ENCODE measurements at regions not wholly inside any gene's neighbourhood (a gene's known extent, or its start where the extent isn't known, plus 50 kb on each side); places are given as distances from the start of the nearest gene placed in this dataset.
"Not testable (repeated sequence)": the region's sequence is repeated elsewhere in the genome, so short reads cannot be mapped to it uniquely, and the experiment has no call there.

GRCh38 chr3:95311272-95311671 is 1248.4 kb downstream of the NSUN3 start:
- no peak for DNase-seq

GRCh38 chr3:95312650-95313049 is 1249.8 kb downstream of the NSUN3 start:
- no peak for DNase-seq

- no peak for DNase-seq
These were observed 1257.1 kb downstream of the NSUN3 start for GRCh38 chr3:95319921-95320494.

GRCh38 chr3:95327478-95327877 is 1264.6 kb downstream of the NSUN3 start:
- DNase-seq = no peak

- no peak for DNase-seq
These were observed 1271.0 kb downstream of the NSUN3 start for GRCh38 chr3:95333826-95334225.

- no peak for DNase-seq
These were observed 1271.6 kb downstream of the NSUN3 start for GRCh38 chr3:95334461-95334860.

GRCh38 chr3:95335517-95335916 is 1272.7 kb downstream of the NSUN3 start:
- DNase-seq = no peak

GRCh38 chr3:95338446-95338845 is 1275.6 kb downstream of the NSUN3 start:
- DNase-seq = no peak

GRCh38 chr3:95341314-95341713 is 1278.5 kb downstream of the NSUN3 start:
- DNase-seq = no peak

GRCh38 chr3:95343228-95343627 is 1280.4 kb downstream of the NSUN3 start:
- DNase-seq = no peak

GRCh38 chr3:95343767-95344166 is 1280.9 kb downstream of the NSUN3 start:
- DNase-seq = no peak

- DNase-seq = not testable (repeated sequence)
These were observed 1285.1 kb downstream of the NSUN3 start for GRCh38 chr3:95347936-95348335.

GRCh38 chr3:95348879-95349278 is 1286.0 kb downstream of the NSUN3 start:
- no peak for DNase-seq

- DNase-seq = no peak
These were observed 1287.2 kb downstream of the NSUN3 start for GRCh38 chr3:95350049-95350448.

GRCh38 chr3:95351158-95351557 is 1288.3 kb downstream of the NSUN3 start:
- DNase-seq = no peak

GRCh38 chr3:95352471-95352870 is 1289.6 kb downstream of the NSUN3 start:
- no peak for DNase-seq

- DNase-seq = no peak
These were observed 1291.6 kb downstream of the NSUN3 start for GRCh38 chr3:95354489-95354888.

GRCh38 chr3:95356764-95357501 is 1294.1 kb downstream of the NSUN3 start:
- DNase-seq = no peak

- no peak for DNase-seq
These were observed 1324.6 kb downstream of the NSUN3 start for GRCh38 chr3:95387242-95388021.

- DNase-seq = no peak
These were observed 1327.0 kb downstream of the NSUN3 start for GRCh38 chr3:95389725-95390313.

- DNase-seq = no peak
These were observed 1331.4 kb downstream of the NSUN3 start for GRCh38 chr3:95394286-95394685.

GRCh38 chr3:95399585-95399984 is 1336.7 kb downstream of the NSUN3 start:
- no peak for DNase-seq

GRCh38 chr3:95401693-95402092 is 1338.8 kb downstream of the NSUN3 start:
- DNase-seq = no peak

Data from hippocampal formation (tissue), 2 donors.